Stimulated activated CD4-positive, alpha-beta T cell treated with anti-CD3 and anti-CD28 coated beads, Interleukin-15, amount 100 ng/mL, for 1 hour (primary cell): ENCODE measurements at regions not wholly inside any gene's neighbourhood (a gene's known extent, or its start where the extent isn't known, plus 50 kb on each side); places are given as distances from the start of the nearest gene placed in this dataset.
"Not testable (repeated sequence)": the region's sequence is repeated elsewhere in the genome, so short reads cannot be mapped to it uniquely, and the experiment has no call there.

Source experiments
- DNase-seq, 2 donors: peaks; one replicate each; pipeline ENCODE4 v3.0.0-alpha.2; 2020; ENCODE audit warnings: low read depth in 1 of 2, low spot score in 1 of 2

DNA sequence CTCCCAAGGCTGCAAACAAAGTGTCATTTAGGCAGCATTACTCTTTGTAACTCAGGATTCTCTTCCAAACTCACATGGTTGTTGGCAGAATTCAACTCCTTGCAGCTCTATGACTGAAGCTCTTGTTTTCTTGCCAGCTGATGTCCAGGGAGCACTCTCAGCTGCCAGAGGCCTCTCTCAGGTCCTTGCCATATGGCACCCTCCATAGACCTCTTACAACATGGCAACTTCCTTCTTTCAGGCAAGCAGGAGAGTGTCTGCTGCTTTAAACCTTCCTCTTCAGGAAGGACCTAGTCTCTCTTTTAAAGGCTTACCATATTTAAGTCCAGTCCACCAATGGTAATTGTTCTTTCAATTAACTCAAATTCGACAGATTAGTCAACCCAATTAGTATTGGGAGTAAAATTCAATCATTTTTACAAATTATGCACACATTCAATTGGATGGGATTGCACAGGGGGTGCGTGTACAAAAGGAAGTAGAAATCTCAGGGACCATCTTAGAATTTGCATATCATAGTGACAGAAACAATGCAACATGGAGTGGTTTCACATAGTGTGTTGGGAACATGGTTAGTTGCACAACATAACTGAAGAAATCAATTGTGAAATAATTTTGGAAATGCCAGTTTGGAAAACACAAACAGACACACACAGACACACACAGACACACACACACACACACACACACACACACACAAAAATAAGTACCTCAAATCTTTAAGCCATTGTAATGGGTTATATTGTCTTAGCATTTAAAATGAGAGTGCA, 893.5 kb upstream of the ZEB2 start:
- no peak for DNase-seq

DNA sequence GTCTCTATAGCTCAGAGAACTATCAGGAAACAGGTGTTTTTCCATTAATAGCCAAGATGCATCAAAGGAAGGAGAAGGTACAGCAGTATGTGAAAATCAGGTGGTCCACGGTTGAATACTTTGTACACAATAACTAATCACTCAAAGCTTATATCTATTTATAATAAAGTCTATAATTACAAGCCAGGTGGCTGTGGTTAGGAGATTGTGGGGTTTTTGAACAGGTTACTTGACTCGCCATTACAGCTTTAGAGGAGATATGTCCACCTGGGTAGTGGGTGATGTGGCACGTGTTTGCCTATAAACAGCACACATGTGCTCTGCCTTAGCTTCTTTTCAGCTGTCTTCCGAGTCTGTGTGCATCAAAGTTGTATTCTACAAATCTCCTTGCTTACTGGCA, 892.2 kb upstream of the ZEB2 start:
- DNase-seq: no peak

DNA sequence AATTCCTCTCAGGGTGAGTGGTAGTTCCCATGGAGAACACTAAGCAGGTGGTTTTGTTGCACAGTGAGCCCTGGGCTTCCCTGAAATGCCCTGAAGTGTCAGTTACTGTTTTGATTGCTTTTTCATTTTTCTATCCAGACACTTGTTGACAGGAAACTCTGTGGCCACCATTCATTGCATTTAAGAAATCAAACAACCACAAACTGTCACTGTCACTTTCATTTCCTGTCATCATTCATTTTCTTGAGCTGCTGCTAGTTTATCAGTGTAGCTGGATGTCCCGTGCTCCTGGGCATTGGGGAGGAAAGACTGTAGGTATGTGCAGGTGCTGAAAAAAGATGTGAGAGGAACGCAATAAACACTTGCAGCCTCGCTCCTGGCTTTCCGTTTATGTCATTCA, 891.6 kb upstream of the ZEB2 start:
- DNase-seq: no peak

DNA sequence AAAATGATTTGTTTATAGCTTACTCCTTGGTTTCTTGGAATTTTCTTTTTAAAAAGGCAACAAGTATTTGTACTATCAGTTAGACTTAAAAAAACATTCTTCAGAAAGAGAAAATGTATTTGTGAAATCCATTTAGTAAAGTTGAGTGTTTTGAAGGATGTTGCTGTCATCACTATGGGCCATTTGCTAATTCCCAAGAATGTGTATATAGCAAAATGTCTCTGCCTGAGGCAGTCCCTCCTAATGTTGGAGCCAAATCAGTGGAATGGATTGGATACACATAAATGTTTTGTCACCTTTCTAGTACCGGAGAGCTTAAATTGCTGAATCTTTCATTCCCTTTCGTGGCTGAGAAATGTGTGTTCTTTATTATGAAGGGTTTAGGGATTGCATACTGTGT, 890.2 kb upstream of the ZEB2 start:
- DNase-seq: no peak

DNA sequence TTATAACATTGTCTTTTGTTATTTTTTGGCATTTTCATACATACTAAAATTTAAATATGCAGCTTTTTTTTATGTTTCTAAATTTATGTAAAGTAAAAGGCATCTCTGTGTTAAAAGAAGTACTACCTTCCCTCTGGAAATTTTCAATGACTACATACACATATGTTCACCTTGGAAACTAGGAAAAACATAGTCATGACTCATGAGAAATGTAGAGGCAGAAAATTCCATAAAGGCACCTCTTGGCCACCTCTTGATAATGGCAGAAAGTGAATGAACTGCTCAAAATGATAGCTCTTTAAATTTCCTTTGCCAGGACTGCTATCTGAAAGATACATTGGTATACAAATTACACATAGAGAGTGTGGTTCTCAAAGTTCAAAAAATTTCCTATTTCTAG, 889.1 kb upstream of the ZEB2 start:
- DNase-seq: no peak

DNA sequence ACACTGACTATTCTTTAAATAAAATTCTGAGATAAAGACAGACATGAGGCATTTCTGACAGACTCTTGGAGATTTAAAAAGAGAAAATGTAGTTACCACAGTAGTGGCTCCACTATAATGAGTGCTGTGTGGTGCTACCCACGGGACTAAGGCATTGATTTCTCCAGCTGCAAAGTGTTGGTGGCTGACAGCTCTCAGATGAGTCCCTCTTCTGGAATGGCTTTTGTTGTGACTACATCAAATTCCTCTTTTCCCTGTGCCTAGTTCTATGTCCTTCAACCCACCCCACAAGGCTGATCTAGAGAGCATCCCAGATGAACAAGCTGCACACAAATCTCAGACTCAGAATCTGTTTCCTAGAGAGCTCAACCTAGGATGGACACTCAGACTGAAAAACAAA, 884.8 kb upstream of the ZEB2 start:
- no peak for DNase-seq

DNA sequence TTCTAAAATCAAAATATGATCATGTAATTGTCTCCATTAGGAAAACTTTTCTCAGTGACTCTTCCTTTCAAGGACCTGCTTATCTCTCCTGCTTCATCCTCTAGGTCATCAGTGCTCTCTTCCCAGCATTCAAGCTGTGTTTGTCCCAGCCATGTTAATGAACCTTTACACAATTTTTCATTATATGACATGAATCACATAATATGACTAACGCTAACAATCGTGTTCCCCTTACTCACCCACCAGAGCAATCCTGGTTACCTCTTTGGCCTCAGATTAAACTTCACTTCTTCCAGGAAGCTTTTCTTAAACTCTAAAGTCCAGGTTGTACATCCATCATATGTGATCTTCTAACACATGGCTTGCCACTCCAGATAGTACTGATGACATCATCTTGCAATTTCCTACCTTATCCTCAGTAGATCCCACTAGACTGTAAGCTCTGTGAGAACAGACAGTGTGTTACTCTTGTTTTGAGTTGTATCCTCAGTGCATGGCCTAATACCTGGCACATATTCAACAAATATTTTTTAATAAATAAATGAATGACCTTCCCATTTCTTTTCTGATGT, 882.9 kb upstream of the ZEB2 start:
- no peak for DNase-seq

DNA sequence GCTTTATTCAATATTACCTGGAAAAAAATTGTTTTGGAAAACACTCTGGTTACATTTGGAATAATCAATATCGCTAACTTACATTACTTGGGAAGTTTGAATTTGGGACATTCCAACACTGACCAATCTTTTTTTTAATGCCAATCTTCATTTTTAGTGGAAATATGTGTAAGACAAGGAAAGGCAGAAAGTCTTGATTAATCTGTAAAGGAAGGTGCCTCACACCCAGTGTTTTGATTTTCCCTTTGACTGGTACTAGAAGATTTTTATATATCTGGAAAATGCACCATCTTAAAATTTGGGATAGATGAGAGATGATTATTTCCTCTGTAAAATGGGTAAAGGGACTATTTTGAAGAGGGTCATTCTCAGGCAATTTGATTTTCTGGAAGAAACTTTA, 879.2 kb upstream of the ZEB2 start:
- no peak for DNase-seq

DNA sequence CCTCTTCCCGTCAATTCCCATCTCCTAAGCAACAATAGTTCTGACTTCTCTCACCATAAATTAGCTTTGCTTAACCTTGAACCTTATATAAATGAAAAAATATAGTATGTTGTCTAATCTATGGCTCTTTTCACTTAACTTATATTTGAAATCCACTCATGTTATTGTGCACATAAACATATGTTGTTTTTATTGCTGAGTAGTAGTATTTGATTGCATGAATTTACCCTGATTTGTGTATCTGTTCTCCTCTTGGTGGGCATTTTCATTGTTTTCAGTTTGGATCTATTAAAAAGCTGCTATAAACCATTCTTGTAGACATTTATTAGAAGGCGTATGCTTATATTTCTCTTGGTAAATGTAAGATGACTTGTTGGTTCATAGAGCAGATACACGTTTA, 874.3 kb upstream of the ZEB2 start:
- DNase-seq: no peak

DNA sequence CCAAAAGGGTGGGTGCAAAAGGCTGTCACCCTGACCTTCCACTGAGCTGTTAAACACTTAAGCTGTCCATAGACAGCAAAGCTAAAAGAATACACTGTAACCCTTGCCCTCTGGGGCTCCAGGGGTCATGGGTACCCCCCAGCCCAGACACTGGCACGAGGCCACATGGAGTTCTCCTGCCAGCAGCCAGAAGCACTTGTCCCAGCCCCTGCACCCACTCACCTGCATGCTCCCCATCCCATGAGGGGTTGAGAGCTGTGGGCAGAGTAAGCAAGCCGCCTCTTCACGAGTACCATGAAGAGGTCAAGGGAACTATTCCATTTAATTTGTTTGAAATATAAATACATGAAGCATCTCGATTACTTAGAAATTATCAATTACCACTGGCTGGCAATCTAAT, 867.1 kb upstream of the ZEB2 start:
- DNase-seq: no peak

DNA sequence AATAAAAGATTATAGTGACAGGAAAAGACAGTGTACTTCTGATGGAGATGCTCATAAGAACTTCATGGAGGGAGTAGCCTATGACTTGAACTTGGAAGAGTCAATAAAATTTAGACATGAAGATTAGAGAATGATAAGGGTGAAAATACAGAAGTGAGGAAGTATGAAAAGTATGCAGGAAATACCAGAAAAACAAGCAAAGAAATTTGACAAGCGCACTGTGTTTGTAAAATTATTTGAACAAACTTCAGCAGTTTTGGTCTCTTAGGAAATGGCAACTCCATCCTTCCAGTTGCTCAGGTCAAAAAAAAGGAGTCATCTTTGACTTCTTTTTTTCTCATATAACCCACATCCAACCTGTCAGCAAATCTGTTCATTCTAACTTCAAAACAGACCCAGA, 864.0 kb upstream of the ZEB2 start:
- DNase-seq: no peak

DNA sequence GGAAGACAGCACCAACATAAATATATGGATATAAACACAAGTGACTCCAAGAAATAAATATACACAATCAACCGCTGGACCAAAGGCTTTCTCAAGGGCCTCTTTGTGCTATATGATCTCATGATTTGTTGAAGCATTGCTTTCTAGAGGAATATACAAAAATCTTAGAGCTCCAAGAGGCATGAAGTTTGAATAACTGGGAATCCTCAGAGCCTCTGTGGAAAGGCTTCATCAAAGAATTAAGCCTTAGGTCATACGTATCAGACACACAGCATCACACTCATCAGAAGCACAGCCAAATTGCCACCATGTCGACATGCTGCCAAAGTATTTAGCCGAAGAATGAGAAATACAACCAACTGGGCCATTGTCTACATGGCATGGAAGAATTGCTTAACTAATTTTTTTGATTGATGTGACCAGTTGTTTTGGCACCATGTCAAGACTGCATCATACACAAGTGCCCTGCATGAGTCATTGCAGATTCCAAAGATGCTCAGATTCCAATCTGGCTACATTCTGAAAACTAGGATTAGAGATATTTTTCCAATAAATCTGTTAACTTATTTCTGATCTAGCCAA, 860.6 kb upstream of the ZEB2 start:
- no peak for DNase-seq

DNA sequence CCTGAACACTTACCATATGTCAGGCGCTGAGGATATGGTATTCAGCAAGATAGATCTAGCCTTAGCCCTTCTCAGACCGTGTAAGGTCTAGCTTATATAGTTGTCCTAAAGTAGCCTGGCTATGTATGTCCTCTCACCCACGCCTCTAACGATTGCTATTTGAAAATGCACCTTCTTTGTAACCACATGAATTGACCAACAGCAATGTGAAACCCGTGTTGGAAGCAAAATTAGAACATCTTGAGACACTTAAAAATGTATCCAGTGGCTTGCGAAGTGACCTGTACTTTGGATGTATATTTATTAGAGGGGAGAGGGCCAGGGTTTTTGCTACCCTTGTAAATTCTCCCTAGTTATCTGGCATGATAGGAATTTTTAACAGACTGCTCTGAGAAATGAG, 860.0 kb upstream of the ZEB2 start:
- DNase-seq: no peak

DNA sequence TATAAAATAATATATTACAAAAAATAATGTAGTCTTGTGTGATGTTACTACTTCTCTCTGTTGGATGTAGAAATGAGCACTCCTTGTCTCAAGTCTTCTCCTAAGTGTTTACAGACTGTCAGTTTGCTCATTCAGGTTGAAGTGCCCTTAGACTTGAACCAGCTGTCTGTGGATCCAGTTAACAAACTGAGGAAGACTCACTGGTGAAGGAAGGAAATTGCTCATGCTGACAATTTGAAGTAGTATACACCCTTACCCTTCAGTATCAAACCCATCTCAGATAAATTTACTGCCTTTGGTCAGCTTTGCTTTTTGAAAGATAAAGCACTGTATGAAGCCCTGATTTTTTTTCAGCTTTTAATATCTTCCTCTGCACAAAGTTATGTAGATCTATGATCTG, 854.2 kb upstream of the ZEB2 start:
- no peak for DNase-seq

DNA sequence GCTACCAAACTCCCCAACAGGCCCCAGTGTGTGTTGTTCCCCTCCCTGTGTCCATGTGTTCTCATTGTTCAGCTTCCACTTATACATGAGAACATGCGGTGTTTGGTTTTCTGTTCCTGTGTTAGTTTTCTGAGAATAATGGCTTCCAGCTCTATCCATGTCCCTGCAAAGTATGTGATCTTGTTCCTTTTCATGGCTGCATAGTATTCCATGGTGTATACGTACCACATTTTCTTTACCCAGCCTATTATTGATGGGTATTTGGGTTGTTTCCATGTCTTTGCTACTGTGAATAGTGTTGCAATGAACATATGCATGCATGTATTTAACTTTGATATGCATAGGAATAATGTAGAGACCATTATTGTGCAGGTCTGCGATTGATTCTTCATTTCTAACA, 847.4 kb upstream of the ZEB2 start:
- DNase-seq: not testable (repeated sequence)

DNA sequence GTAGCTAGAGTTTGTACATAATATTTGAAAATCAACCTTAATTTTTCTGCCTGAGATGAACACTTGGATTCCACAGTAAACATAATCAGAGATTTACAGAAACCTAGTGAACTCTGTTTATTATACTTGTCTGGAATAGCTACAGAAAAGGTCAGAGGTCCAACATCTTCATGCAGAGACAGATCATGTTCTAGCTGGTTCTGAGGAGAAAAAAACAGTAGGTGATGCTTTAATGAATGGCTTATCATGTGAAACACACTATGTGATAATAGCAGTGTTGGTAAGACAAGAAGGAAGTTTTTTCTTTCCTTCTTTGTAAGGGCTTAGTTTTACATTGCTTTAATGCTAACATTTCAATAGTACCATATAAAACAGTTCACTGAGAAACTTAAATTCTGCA, 846.4 kb upstream of the ZEB2 start:
- no peak for DNase-seq

DNA sequence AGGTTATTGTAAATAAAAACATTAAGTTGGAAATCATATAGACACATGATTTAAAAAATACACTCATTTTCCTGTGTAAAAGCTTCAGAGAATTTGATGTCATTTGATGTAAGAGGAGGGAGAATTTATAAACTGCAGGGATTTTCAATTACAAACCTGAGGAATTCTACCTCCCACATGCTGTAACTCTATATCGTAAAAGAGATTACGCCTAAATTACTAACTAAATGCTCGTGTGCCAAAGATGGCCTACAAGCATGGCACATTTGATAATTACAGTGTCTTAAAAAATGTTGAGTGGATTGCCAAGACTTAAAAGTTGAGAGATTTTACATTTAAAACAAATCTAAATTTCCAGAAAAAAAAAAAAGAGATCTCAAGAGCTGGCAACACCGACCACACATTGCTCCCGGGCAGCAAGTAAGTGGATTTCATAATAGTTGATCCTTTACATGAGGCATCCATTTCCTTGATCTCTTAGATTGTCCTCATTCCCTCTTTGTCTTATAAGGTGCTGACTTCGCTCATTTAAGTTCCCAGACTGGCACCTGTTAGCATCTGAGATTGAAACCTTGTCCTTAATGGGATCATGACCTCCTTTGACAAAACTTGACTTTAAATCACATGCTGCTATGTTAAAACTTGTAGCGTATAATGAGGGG, 840.3 kb upstream of the ZEB2 start:
- DNase-seq: no peak

DNA sequence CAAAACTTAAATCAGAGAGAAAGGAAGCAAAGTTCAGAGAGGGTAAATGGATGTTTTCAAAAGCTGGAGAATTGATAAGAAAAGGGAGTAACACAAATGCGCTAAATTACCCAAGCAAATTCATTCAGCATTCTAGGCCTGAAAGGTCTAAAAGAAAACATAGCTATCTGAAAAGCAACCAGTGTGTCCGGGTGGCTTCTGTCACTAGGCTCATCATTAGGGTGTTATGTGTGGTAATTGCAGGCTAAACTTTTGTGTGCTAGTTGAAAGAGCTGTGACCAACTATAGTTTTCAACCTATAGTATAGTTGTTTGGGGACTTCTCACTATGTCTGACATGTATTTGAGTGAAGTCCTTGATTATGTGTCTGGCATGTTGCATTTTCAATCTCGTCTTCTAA, 839.6 kb upstream of the ZEB2 start:
- no peak for DNase-seq

DNA sequence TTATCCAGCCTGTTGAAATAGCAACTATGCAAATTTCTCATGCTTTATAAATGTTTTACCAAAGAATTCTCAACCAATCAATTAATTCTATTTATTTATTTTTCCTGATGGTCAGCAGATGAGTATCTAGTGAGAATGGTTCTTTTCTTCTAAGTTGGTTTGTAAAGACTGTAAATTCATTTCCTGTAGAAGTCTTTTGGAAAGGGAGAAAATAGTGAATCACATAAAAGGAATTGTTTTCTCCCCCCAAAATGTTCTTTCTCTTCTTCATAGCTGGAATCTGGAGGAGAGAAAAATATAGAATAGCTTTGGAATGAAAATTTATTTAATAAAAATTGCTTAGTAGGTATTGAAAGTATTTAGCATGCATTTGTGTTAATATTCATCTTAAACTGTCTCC, 836.1 kb upstream of the ZEB2 start:
- DNase-seq: no peak

DNA sequence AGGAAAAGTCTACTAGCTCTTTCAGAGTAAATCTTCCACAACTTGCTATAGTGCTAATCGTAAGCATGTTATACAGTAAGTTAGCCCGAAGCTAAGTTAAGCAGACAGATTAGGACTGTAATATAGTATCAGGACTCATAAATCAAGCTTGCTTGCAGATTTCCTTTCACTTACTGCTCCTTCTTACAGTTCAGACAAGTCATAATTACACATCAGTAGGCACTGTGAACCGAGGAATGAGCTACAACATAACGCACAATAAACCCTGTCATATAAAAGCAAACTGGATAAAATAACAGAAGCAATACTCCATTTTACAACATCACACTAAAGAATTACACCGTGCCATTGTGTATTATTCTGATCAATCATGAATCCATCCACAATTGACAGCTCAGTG, 832.6 kb upstream of the ZEB2 start:
- no peak for DNase-seq

DNA sequence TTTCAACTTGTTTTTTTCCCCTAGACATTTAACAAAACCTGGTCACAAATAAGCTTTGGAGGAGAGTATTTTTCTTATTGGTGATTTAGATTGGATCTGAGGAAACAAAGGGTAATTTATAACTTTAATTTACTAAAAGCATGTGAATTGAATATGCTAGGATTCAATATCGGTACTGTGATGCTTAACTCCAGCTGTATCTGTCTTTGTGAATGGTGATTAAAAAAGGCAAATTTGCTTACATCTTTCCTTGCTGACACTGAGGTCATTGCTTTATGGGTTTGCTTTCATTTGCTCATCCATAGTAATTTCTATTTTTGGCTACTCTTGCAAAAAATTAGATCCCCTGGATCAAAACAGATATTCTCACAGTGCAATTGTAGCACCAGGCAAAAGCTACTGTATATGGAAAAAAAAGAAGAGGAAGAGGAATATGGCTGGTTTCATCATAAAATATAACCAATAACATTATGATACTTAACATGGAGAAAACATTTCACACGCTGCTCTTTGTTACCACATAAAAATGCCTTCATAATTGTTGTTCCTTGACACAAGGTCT, 832.0 kb upstream of the ZEB2 start:
- DNase-seq: no peak

DNA sequence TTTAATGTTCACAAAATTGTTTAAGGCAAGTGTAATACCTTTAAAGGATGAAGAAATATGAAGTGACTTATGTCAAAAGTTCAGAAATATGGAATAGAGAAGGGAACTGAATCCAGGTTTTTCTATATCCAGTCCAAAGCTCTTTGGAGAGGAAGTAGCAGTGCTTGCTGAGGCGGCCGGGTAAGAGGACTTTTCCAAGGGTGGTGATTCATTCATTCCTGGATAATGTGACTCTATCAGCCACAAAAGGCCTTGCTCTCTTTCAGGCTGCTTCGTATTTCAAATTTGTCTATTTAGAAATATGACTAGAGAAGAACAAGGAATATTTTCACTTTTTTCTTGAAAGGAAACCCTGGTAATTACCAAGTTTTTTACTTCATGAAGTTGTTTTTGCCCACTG, 830.1 kb upstream of the ZEB2 start:
- no peak for DNase-seq
